ENCODE measurements at regions not wholly inside any gene's neighbourhood (a gene's known extent, or its start where the extent isn't known, plus 50 kb on each side); places are given as distances from the start of the nearest gene placed in this dataset.

- Histone ChIP-seq H3K9ac (ENCODE audit: insufficient read depth in 1 of 2, low read depth in 2 of 2, low read length in 2 of 2) (no peak overlapping the region), H3K27me3 (ENCODE audit: control insufficient read depth in 2 of 2, insufficient read depth in 2 of 2, low read length in 2 of 2) (peaks cover 17 to 56% of the 10 kb centered on the region in 2 experiments), H3K9me1 (ENCODE audit: control insufficient read depth, insufficient read depth, low read length) (peaks cover 3% of the 10 kb centered on the region), H3K27ac (ENCODE audit: extremely low read depth, low read depth, low read length) (no peak overlapping the region), H3K36me3 (ENCODE audit: control insufficient read depth, insufficient read depth, low read length) (no peaks in the 10 kb centered on the region), H2AFZ (ENCODE audit: low read depth, low read length) (no peak overlapping the region), H3K4me1 (replicated peaks in 1 of 2; ENCODE audit: control insufficient read depth in 2 of 2, insufficient read depth in 2 of 2, low read length in 2 of 2) (no peaks in the 10 kb centered on the region), H3K79me2 (ENCODE audit: control insufficient read depth, insufficient read depth, low read length) (no peaks in the 10 kb centered on the region), H3K4me2 (ENCODE audit: insufficient read depth, low read length) (no peak overlapping the region), H3K4me3 (no peak overlapping the region), H3K9me3 (replicated peaks; ENCODE audit: control insufficient read depth, insufficient read depth, low read depth, low read length) (no peaks in the 10 kb centered on the region), H4K20me1 (replicated peaks; ENCODE audit: control insufficient read depth, insufficient read depth, low read length) (peaks cover 7% of the 10 kb centered on the region; the same call in 1 of the 2 replicates)
- in situ Hi-C loops (cut with MboI) (loop anchor here (10.0 kb wide), 1 partner anchor 171 kb away; no protein-coding TSS in a partner anchor), intact Hi-C loops (cut with micrococcal nuclease) (no loop called here)
- ChIA-PET CTCF (ENCODE audit: low intra/inter-chr PET ratio) (no interaction called here), POLR2A (no interaction called here)
- TF ChIP-seq RBBP5 (IDR thresholded peaks at IDR 0.05; ENCODE audit: borderline replicate concordance, insufficient read depth, low read length, poor library complexity, severe bottlenecking) = no peak
- TF ChIP-seq MEF2A (IDR thresholded peaks at IDR 0.05; ENCODE audit: control insufficient read depth, low read depth, low read length) = no peak
- TF ChIP-seq ZNF316 (IDR thresholded peaks at IDR 0.05) = no peak
- TF ChIP-seq MNT (conservative IDR thresholded peaks at IDR 0.05) = no peak
- no peak for TF ChIP-seq CBFA2T3 (IDR thresholded peaks at IDR 0.05)
- no peak for TF ChIP-seq MXI1 (IDR thresholded peaks at IDR 0.05; ENCODE audit: low read depth, low read length)
- no peak for TF ChIP-seq ZNF12 (CRISPR knock-in tag; IDR thresholded peaks at IDR 0.05)
- TF ChIP-seq PHTF2 (CRISPR knock-in tag; IDR thresholded peaks at IDR 0.05) = no peak
- TF ChIP-seq DACH1 (IDR thresholded peaks at IDR 0.05; ENCODE audit: partially characterized antibody) = no peak
- TF ChIP-seq ZNF175 (CRISPR knock-in tag; IDR thresholded peaks at IDR 0.05; ENCODE audit: low read depth) = no peak
- TF ChIP-seq MTA3 (IDR thresholded peaks at IDR 0.05; ENCODE audit: borderline replicate concordance) = no peak
- FAIRE-seq (no peak), ATAC-seq (no peak), DNase-seq (ENCODE audit: extremely low read depth in 1 of 4, low spot score in 3 of 4) (no peak)
- BruUV-seq (replicated peaks) = no TSS peak
- WGBS (ENCODE audit: insufficient coverage, low coverage, missing lambda C conversion rate) = 0% methylated on average over 9 of the region's 9 CpGs
Measured at GRCh38 chr9:99366183-99366582, 144.1 kb downstream of the SEC61B start.
